Mesothelial cell of epicardium (in vitro differentiated cells): ENCODE measurements at regions not wholly inside any gene's neighbourhood (a gene's known extent, or its start where the extent isn't known, plus 50 kb on each side); places are given as distances from the start of the nearest gene placed in this dataset.

Source experiments
- DNase-seq, 2 experiments: peaks; one replicate each; pipeline ENCODE4 v3.0.0; 2021; ENCODE audit warnings: low spot score in 2 of 2; ENCODE audit not compliant: unreplicated experiment in 2 of 2
- H3K27ac Mint-ChIP-seq: 2 replicates; pipeline ENCODE4 v1.8.0; 2021; ENCODE audit warnings: mixed read lengths
- H3K27me3 Mint-ChIP-seq: 2 replicates; pipeline ENCODE4 v1.8.0; 2021; ENCODE audit warnings: low read depth, mixed read lengths
- H3K36me3 Mint-ChIP-seq: 2 replicates; pipeline ENCODE4 v1.8.0; 2021; ENCODE audit warnings: mixed read lengths
- H3K4me1 Mint-ChIP-seq: 2 replicates; pipeline ENCODE4 v1.8.0; 2021; ENCODE audit warnings: mixed read lengths
- H3K4me3 Mint-ChIP-seq: 2 replicates; pipeline ENCODE4 v1.8.0; 2021; ENCODE audit warnings: mild to moderate bottlenecking, moderate library complexity, mixed read lengths
- H3K9me3 Mint-ChIP-seq: 2 replicates; pipeline ENCODE4 v1.8.0; 2021; ENCODE audit warnings: mixed read lengths
- TF ChIP-seq, protein P1 (sequence below): fragments of 200-600 bp; sonication (generic); IDR thresholded peaks from one replicate; pipeline ENCODE4 v1.5.0; 2021; ENCODE audit warnings: antibody characterized with exemption; ENCODE audit not compliant: unreplicated experiment

DNA sequence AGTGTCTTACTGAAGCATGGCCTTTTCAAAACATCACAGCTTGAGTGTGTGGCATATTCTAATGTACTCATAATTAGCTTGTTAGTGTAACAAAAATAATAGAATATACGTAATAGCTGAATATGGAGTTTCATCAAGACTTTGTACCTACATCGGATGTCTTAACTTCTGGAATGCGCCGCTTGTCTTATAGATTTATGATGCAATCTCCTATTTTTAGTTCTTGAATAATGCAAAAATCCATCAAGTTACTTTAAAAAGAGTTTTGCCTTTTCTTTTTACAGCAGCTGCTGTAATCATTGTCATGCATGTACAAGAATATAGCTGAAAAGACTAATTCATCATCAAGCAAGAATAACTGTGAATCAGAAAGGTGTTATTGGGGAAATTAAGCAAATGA, 140.7 kb upstream of the SCN7A start:
- H3K27me3 Mint-ChIP-seq = no peaks in the 10 kb centered on the region
- H3K36me3 Mint-ChIP-seq = no peaks in the 10 kb centered on the region
- H3K4me3 Mint-ChIP-seq = no peak overlapping the region
- TF ChIP-seq, protein P1, sequence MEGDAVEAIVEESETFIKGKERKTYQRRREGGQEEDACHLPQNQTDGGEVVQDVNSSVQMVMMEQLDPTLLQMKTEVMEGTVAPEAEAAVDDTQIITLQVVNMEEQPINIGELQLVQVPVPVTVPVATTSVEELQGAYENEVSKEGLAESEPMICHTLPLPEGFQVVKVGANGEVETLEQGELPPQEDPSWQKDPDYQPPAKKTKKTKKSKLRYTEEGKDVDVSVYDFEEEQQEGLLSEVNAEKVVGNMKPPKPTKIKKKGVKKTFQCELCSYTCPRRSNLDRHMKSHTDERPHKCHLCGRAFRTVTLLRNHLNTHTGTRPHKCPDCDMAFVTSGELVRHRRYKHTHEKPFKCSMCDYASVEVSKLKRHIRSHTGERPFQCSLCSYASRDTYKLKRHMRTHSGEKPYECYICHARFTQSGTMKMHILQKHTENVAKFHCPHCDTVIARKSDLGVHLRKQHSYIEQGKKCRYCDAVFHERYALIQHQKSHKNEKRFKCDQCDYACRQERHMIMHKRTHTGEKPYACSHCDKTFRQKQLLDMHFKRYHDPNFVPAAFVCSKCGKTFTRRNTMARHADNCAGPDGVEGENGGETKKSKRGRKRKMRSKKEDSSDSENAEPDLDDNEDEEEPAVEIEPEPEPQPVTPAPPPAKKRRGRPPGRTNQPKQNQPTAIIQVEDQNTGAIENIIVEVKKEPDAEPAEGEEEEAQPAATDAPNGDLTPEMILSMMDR = no peak
- DNase-seq = no peak
- H3K4me1 Mint-ChIP-seq = peaks cover 5% of the 10 kb centered on the region
- peaks cover 10% of the 10 kb centered on the region for H3K9me3 Mint-ChIP-seq
- H3K27ac Mint-ChIP-seq = no peak overlapping the region

GRCh38 chr2:166632616-166633015, 138.6 kb upstream of the SCN7A start:
- Mint-ChIP-seq H3K36me3 (no peaks in the 10 kb centered on the region), H3K27ac (no peak overlapping the region)
- DNase-seq = no peak

GRCh38 chr2:166628478-166629136, 134.6 kb upstream of the SCN7A start:
- Mint-ChIP-seq H3K27ac (no peak overlapping the region), H3K4me3 (no peak overlapping the region), H3K36me3 (no peaks in the 10 kb centered on the region), H3K9me3 (peaks cover 42% of the 10 kb centered on the region), H3K4me1 (peaks cover under 1% of the 10 kb centered on the region), H3K27me3 (no peaks in the 10 kb centered on the region)
- no peak for DNase-seq
- TF ChIP-seq, protein P1 = no peak

More at GRCh38 chr2:166632616-166633015, 138.6 kb upstream of the SCN7A start:
- Mint-ChIP-seq H3K4me1 (peaks cover 5% of the 10 kb centered on the region), H3K4me3 (no peak overlapping the region), H3K27me3 (no peaks in the 10 kb centered on the region), H3K9me3 (peaks cover 13% of the 10 kb centered on the region)
- TF ChIP-seq, protein P1 = no peak

- TF ChIP-seq, protein P1 = no peak
- Mint-ChIP-seq H3K27ac (no peak overlapping the region), H3K27me3 (no peaks in the 10 kb centered on the region), H3K4me3 (no peak overlapping the region), H3K36me3 (no peaks in the 10 kb centered on the region), H3K4me1 (no peaks in the 10 kb centered on the region), H3K9me3 (peaks cover 50% of the 10 kb centered on the region)
- no peak for DNase-seq
Measured at GRCh38 chr2:166627893-166628292, 133.8 kb upstream of the SCN7A start.

DNA sequence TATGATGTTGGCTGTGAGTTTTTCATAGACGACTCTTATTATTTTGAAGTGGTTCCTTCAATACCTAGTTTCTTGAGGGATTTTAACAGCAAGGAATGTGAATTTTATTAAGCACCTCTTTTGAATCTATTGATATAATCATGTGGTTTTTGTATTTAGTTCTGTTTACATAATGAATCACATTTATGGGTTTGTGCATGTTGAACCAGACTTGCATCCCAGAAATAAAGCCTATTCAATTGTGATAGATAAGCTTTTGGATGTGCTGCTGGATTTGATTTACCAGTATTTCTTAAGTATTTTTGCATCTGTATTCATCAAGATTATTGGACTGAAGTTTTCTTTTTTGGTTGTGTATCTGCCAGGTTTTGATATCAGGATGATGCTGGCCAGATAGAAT, 131.6 kb upstream of the SCN7A start:
- no peaks in the 10 kb centered on the region for H3K4me1 Mint-ChIP-seq
- H3K36me3 Mint-ChIP-seq = no peaks in the 10 kb centered on the region
- no peak for DNase-seq
- TF ChIP-seq, protein P1 = no peak
- no peak overlapping the region for H3K27ac Mint-ChIP-seq
- H3K4me3 Mint-ChIP-seq = no peak overlapping the region
- H3K9me3 Mint-ChIP-seq = peaks cover 50% of the 10 kb centered on the region
- no peaks in the 10 kb centered on the region for H3K27me3 Mint-ChIP-seq
